Tibial nerve (tissue), 4 donors: ENCODE measurements at regions not wholly inside any gene's neighbourhood (a gene's known extent, or its start where the extent isn't known, plus 50 kb on each side); places are given as distances from the start of the nearest gene placed in this dataset.

Experiments
- DNase-seq, 2 donors: peaks; one replicate each; pipeline ENCODE4 v3.0.0-alpha.2; 2019; ENCODE audit warnings: low spot score in 2 of 2
- H3K27ac ChIP-seq, 4 donors: fragments of 200-600 bp; sonication (generic) in 3 of 4; one replicate each; pipeline ENCODE4 v1.5.1; 2017 to 2019; ENCODE audit warnings: mild to moderate bottlenecking in 1 of 4
- H3K27me3 ChIP-seq, 2 donors: fragments of 200-600 bp; sonication (generic) in 1 of 2; one replicate each; pipeline versions ENCODE4 v1.5.1 to v1.6.0; 2017 to 2019
- H3K36me3 ChIP-seq, 3 donors: fragments of 200-600 bp; sonication (generic); one replicate each; pipeline ENCODE4 v1.5.1; 2018 to 2019
- H3K4me1 ChIP-seq, 4 donors: fragments of 200-600 bp; sonication (generic) in 3 of 4; one replicate each; pipeline ENCODE4 v1.5.1; 2017 to 2019
- H3K4me3 ChIP-seq, 4 donors: fragments of 200-600 bp; sonication (generic) in 3 of 4; one replicate each; pipeline ENCODE4 v1.5.1; 2017 to 2019; ENCODE audit warnings: mild to moderate bottlenecking in 1 of 4, moderate library complexity in 1 of 4
- H3K9me3 ChIP-seq, 4 donors: fragments of 200-600 bp; sonication (generic) in 3 of 4; one replicate each; pipeline ENCODE4 v1.5.1; 2017 to 2019
- EP300 ChIP-seq, 2 donors: sonication (generic); formaldehyde crosslinking; IDR thresholded peaks; one replicate each; pipeline ENCODE4 v1.6.1; 2017; ENCODE audit warnings: antibody characterized with exemption in 2 of 2, mild to moderate bottlenecking in 1 of 2
- POLR2A ChIP-seq, 2 donors: fragments of 450-650 bp; IDR thresholded peaks; one replicate each; pipeline ENCODE4 v1.6.1; 2017; ENCODE audit warnings: antibody characterized with exemption in 2 of 2, mild to moderate bottlenecking in 2 of 2, moderate library complexity in 2 of 2
- WGBS, 2 donors: methylation state at CpG; one replicate each; pipeline ENCODE4 v1.1.5; 2018; 5-methylcytosine and 5-hydroxymethylcytosine counted together
- TF ChIP-seq, protein P1 (sequence below), 5 experiments: fragments of 200-600 bp in 3 of 5; fragments of 450-650 bp in 2 of 5; sonication (generic) in 3 of 5; IDR thresholded peaks; one replicate each; pipeline ENCODE4 v1.5.1; 2016 to 2019; ENCODE audit warnings: antibody characterized with exemption in 5 of 5, mild to moderate bottlenecking in 3 of 5, moderate library complexity in 2 of 5

DNA sequence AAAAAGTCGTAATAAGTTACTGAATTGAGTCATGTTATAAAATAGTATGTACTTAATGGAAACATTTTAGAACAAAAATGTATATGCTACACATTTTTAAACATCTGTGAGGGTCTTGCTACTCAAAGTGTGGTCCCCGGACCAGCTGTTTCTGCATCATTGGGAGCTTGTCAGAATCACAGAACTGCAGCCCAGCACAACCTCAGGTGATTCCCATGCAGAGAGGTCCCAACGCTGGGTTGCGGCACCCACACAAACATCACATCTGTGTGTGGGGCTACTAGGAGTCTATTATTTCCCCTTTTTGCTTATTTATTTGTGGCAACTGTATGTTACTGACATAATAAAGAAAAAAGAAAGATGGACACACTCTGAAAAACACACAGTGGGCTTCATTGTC, 146.6 kb downstream of the BMS1 start:
- Histone ChIP-seq H3K27ac (no peak overlapping the region), H3K4me3 (no peak overlapping the region), H3K36me3 (no peaks in the 10 kb centered on the region), H3K27me3 (peaks cover 0 to 30% of the 10 kb centered on the region in 2 donors), H3K9me3 (no peaks in the 10 kb centered on the region), H3K4me1 (peaks cover 0 to 18% (median 0%) of the 10 kb centered on the region in 4 donors)
- WGBS, 2 donors = 86 to 87% methylated on average over 4 of the region's 4 CpGs
- TF ChIP-seq POLR2A (IDR thresholded peaks at IDR 0.05) (no peak), EP300 (IDR thresholded peaks at IDR 0.05) (no peak)
- TF ChIP-seq, protein P1, sequence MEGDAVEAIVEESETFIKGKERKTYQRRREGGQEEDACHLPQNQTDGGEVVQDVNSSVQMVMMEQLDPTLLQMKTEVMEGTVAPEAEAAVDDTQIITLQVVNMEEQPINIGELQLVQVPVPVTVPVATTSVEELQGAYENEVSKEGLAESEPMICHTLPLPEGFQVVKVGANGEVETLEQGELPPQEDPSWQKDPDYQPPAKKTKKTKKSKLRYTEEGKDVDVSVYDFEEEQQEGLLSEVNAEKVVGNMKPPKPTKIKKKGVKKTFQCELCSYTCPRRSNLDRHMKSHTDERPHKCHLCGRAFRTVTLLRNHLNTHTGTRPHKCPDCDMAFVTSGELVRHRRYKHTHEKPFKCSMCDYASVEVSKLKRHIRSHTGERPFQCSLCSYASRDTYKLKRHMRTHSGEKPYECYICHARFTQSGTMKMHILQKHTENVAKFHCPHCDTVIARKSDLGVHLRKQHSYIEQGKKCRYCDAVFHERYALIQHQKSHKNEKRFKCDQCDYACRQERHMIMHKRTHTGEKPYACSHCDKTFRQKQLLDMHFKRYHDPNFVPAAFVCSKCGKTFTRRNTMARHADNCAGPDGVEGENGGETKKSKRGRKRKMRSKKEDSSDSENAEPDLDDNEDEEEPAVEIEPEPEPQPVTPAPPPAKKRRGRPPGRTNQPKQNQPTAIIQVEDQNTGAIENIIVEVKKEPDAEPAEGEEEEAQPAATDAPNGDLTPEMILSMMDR (IDR thresholded peaks at IDR 0.05) = no peak
- DNase-seq = no peak

- Histone ChIP-seq H3K27me3 (peaks cover 0 to 35% of the 10 kb centered on the region in 2 donors), H3K9me3 (no peaks in the 10 kb centered on the region), H3K36me3 (no peaks in the 10 kb centered on the region), H3K4me3 (no peak overlapping the region), H3K27ac (no peak overlapping the region), H3K4me1 (peaks cover 0 to 18% (median 0%) of the 10 kb centered on the region in 4 donors)
- 88 to 94% methylated on average over 7 to 8 of the region's 8 CpGs for WGBS, 2 donors
- TF ChIP-seq, protein P1 (IDR thresholded peaks at IDR 0.05) = no peak
- TF ChIP-seq POLR2A (IDR thresholded peaks at IDR 0.05) (no peak), EP300 (IDR thresholded peaks at IDR 0.05) (no peak)
- no peak for DNase-seq
Observed at GRCh38 chr10:42929993-42930392, 146.9 kb upstream of the RET start.

DNA sequence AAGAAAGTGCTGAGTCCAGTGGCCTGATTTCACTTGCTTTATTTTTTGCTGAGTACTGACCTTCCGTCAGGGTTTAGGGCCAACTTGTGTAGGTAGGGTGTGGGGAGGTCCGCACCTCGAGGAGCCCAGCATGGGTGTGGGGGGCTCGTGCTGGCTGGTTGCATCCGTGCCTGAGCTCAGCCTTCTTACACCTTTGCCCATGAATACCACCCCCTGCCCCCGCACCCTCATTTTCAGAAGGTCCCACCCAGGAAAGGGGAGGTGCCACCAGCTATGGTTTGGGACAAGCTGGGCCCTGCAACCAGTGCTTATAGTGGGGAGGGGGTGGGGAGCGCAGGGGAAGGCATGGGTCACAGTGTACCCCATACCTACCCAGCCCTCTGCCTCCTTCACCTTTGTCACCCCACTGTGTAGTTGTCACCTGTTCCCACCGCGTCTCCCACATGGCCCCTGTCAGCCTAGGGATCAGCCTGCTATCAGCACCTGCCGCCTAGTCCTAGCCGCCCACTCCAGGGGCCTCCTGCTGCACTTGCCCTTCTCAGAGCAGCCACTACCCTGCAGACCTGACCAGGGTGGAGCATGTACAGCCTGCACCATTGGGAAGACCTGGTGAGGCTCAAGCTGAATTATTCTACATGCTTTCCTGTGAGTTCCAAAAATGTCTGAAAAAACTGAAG, 146.2 kb upstream of the RET start:
- H3K36me3 ChIP-seq = no peaks in the 10 kb centered on the region
- no peak overlapping the region for H3K27ac ChIP-seq
- WGBS, 2 donors = 87 to 90% methylated on average over 11 of the region's 11 CpGs
- TF ChIP-seq, protein P1 (IDR thresholded peaks at IDR 0.05) = no peak
- TF ChIP-seq EP300 (IDR thresholded peaks at IDR 0.05) = no peak
- no peak for TF ChIP-seq POLR2A (IDR thresholded peaks at IDR 0.05)
- no peaks in the 10 kb centered on the region for H3K9me3 ChIP-seq
- DNase-seq = no peak
- peaks cover 0 to 18% (median 0%) of the 10 kb centered on the region in 4 donors for H3K4me1 ChIP-seq
- H3K4me3 ChIP-seq = no peak overlapping the region
- peaks cover 0 to 35% of the 10 kb centered on the region in 2 donors for H3K27me3 ChIP-seq

DNA sequence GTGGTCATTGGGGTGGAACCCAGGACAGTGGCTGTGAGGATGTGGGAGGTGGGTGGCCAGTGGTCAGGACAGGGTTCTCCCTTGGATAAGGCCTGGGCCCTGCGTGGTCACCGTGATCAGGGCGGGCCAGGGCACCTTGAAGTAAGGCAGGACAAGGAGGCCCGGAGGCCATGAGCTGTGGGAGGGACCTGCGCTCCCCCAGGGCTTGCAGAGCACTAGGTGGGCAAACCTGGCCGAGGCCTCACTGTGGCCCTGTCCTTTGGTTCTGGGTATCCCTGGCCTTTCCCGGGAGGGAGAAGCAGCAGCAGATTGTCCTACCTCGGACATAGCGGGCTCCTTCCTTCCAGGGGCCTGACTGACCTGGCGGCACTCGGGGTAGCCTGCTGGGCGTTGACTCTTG, 144.8 kb upstream of the RET start:
- WGBS, 2 donors = 92 to 94% methylated on average over 12 of the region's 12 CpGs
- TF ChIP-seq POLR2A (IDR thresholded peaks at IDR 0.05) = no peak
- TF ChIP-seq, protein P1 (IDR thresholded peaks at IDR 0.05) = no peak
- H3K27me3 ChIP-seq = peaks cover 0 to 35% of the 10 kb centered on the region in 2 donors

GRCh38 chr10:42932735-42933447, 144.0 kb upstream of the RET start:
- no peaks in the 10 kb centered on the region for H3K36me3 ChIP-seq
- peaks cover 0 to 18% (median 0%) of the 10 kb centered on the region in 4 donors for H3K4me1 ChIP-seq
- H3K4me3 ChIP-seq = no peak overlapping the region
- no peaks in the 10 kb centered on the region for H3K9me3 ChIP-seq
- H3K27ac ChIP-seq = no peak overlapping the region
- peaks cover 0 to 35% of the 10 kb centered on the region in 2 donors for H3K27me3 ChIP-seq
- no peak for DNase-seq
- 3% methylated on average over 20 to 38 of the region's 45 CpGs for WGBS, 2 donors
- no peak for TF ChIP-seq POLR2A (IDR thresholded peaks at IDR 0.05)
- TF ChIP-seq EP300 (IDR thresholded peaks at IDR 0.05) = no peak
- TF ChIP-seq, protein P1 (IDR thresholded peaks at IDR 0.05) = no peak

More for the DNA sequence above, 144.8 kb upstream of the RET start:
- Histone ChIP-seq H3K4me3 (no peak overlapping the region), H3K36me3 (no peaks in the 10 kb centered on the region), H3K9me3 (no peaks in the 10 kb centered on the region), H3K27ac (no peak overlapping the region), H3K4me1 (peaks cover 0 to 18% (median 0%) of the 10 kb centered on the region in 4 donors)
- peak in 1 of 2 donors; percentile 5 for DNase-seq
